22Rv1 (cell line): ENCODE measurements at regions not wholly inside any gene's neighbourhood (a gene's known extent, or its start where the extent isn't known, plus 50 kb on each side); places are given as distances from the start of the nearest gene placed in this dataset.

Experiments used
- H3K27ac ChIP-seq: fragments of 450-650 bp; 2 replicates; pipeline ENCODE4 v1.5.1; 2017
- CTCF ChIP-seq: fragments of 450-650 bp; IDR thresholded peaks from 2 replicates; pipeline ENCODE4 v1.5.1; 2017; ENCODE audit warnings: mild to moderate bottlenecking
- ZFX ChIP-seq: fragments of 450-650 bp; IDR thresholded peaks from 2 replicates; pipeline ENCODE4 v1.6.1; 2017; ENCODE audit warnings: antibody characterized with exemption, borderline replicate concordance

DNA sequence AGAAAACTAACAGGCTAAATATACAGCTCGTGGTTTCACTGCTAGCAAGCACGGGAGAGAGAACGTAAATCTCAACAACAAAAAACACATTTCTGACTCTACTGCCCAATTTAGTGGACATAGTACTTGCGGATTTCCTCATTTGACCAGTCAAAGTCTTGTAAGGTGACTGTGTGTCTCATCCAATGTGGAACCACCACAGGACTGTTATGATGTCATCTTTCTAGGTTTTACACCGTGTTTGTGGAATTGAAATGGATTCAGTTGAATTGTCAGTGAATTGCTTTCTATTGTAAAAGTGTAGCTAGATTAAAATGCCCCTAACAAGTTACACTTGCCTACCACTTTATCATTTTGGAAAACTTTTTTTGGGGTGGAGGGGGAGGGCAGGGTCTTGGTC is 1010.8 kb downstream of the NLGN4Y start:
- no peak overlapping the region for H3K27ac ChIP-seq

GRCh38 chrY:15535784-15536511 is 1011.6 kb downstream of the NLGN4Y start:
- H3K27ac ChIP-seq: no peak overlapping the region
- TF ChIP-seq CTCF (no peak), ZFX (no peak)

More for the DNA sequence above, 1010.8 kb downstream of the NLGN4Y start:
- TF ChIP-seq CTCF (no peak), ZFX (no peak)

- TF ChIP-seq ZFX: no peak
- TF ChIP-seq CTCF: no peak
- no peak overlapping the region for H3K27ac ChIP-seq
These were observed 1016.2 kb downstream of the NLGN4Y start for GRCh38 chrY:15540516-15540915.

GRCh38 chrY:15546177-15546754 is 1021.9 kb downstream of the NLGN4Y start:
- no peak overlapping the region for H3K27ac ChIP-seq
- TF ChIP-seq ZFX (no peak), CTCF (no peak)

DNA sequence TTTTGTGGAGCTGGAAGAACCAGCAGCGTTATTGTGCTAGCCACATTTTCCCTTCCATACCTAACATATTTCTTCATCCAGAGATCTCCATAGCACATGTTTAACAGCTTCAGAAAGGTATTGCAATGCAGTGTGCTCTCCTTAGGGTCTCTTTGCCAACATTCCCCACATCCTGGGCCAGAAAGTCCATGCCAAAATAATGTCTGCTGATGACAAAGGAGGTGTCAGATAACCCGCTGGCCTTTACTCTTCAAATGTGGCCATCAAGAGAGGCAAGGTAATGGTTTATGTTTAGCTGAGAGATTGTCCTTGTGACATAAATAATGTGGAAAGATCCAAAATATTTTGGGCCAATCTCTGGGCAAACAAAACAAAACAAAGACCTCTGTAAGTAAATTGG is 1027.7 kb downstream of the NLGN4Y start:
- H3K27ac ChIP-seq: no peak overlapping the region

GRCh38 chrY:15554991-15555390 is 1030.7 kb downstream of the NLGN4Y start:
- TF ChIP-seq CTCF (no peak), ZFX (no peak)
- H3K27ac ChIP-seq: no peak overlapping the region

More for the DNA sequence above, 1027.7 kb downstream of the NLGN4Y start:
- no peak for TF ChIP-seq ZFX
- no peak for TF ChIP-seq CTCF

- H3K27ac ChIP-seq: no peak overlapping the region
These were observed 1034.8 kb downstream of the NLGN4Y start for GRCh38 chrY:15559169-15559568.

More at GRCh38 chrY:15559169-15559568, 1034.8 kb downstream of the NLGN4Y start:
- TF ChIP-seq CTCF (no peak; the same call in 1 of the 2 replicates), ZFX (no peak)
